HG03196 (cell line): ENCODE measurements at regions not wholly inside any gene's neighbourhood (a gene's known extent, or its start where the extent isn't known, plus 50 kb on each side); places are given as distances from the start of the nearest gene placed in this dataset.

Experiments used
- ATAC-seq: cut with Tn5 transposase; IDR thresholded peaks from one replicate; pipeline ENCODE4 v1.9.1; 2021; ENCODE audit not compliant: unreplicated experiment

- ATAC-seq, result no peak
Measured at GRCh38 chr12:47025349-47025748, 54.1 kb upstream of the PCED1B start.

GRCh38 chr12:47025798-47026197, 53.6 kb upstream of the PCED1B start:
- ATAC-seq, result no peak

GRCh38 chr12:47026291-47026690, 53.1 kb upstream of the PCED1B start:
- no peak for ATAC-seq
